GM10266 (cell line): ENCODE measurements at regions not wholly inside any gene's neighbourhood (a gene's known extent, or its start where the extent isn't known, plus 50 kb on each side); places are given as distances from the start of the nearest gene placed in this dataset.

Experiments used
- DNase-seq: peaks from one replicate; pipeline ENCODE4 v3.0.0; 2012; ENCODE audit errors: extremely low spot score
- CTCF ChIP-seq: IDR thresholded peaks from 2 replicates; pipeline ENCODE4 v1.5.1; 2012; ENCODE audit warnings: mild to moderate bottlenecking, low read depth; ENCODE audit not compliant: control insufficient read depth, insufficient read depth; ENCODE audit errors: missing control alignments

GRCh38 chr9:135255841-135256580, 168.5 kb downstream of the OLFM1 start:
- DNase-seq = no peak
- TF ChIP-seq CTCF = no peak

- no peak for DNase-seq
Observed at GRCh38 chr9:135256581-135257354, 169.3 kb downstream of the OLFM1 start.

GRCh38 chr9:135258461-135258860, 171.0 kb downstream of the OLFM1 start:
- no peak for DNase-seq
- no peak for TF ChIP-seq CTCF

More at GRCh38 chr9:135256581-135257354, 169.3 kb downstream of the OLFM1 start:
- no peak for TF ChIP-seq CTCF

GRCh38 chr9:135259273-135259672, 171.8 kb downstream of the OLFM1 start:
- TF ChIP-seq CTCF = no peak
- DNase-seq = no peak

GRCh38 chr9:135260221-135261180, 173.0 kb downstream of the OLFM1 start:
- no peak for TF ChIP-seq CTCF
- DNase-seq = no peak

GRCh38 chr9:135262248-135262647, 174.8 kb downstream of the OLFM1 start:
- no peak for DNase-seq
- no peak for TF ChIP-seq CTCF
